K562 (cell line): ENCODE measurements at regions not wholly inside any gene's neighbourhood (a gene's known extent, or its start where the extent isn't known, plus 50 kb on each side); places are given as distances from the start of the nearest gene placed in this dataset.

Experiments
- ATAC-seq: fragments of 200-7000 bp; cut with Tn5 transposase; 3 replicates; pipeline ENCODE4 v1.9.1; 2020; ENCODE audit warnings: moderate library complexity
- BruUV-seq: library from RNA; stranded (reverse); fragments of 400-500 nt; replicated peaks from 2 replicates; lab custom pipeline; 2021; lab: Mats Ljungman, UMichigan
- CTCF ChIA-PET: fragments of 300-600 bp; formaldehyde crosslinking; extraction: SDS; loops from one replicate; lab custom pipeline; 2021; ENCODE audit warnings: low intra/inter-chr PET ratio; lab: Yijun Ruan, JAX
- POLR2A ChIA-PET: fragments of 300-600, 350-650 bp; sonication (Branson Sonifier 250); formaldehyde crosslinking; extraction: SDS; loops from one replicate; lab custom pipeline; 2021; ENCODE audit warnings: antibody characterized with exemption, inconsistent platforms; lab: Yijun Ruan, JAX
- DNase-seq, 4 experiments: peaks; one replicate each; pipeline versions ENCODE4 v3.0.0 to v3.0.0-alpha.2; 2011 to 2018; ENCODE audit warnings: low spot score in 3 of 4, mixed read lengths in 3 of 4; ENCODE audit errors: extremely low read depth in 1 of 4
- FAIRE-seq: peaks from 2 replicates; lab custom pipeline; 2011; peaks lifted over from hg19 to GRCh38; lab: Jason Lieb, UNC
- H2AFZ ChIP-seq: 2 replicates; pipeline ENCODE4 v1.6.0; 2011; ENCODE audit warnings: low read depth, low read length, control low read depth, inconsistent platforms
- H3K27ac ChIP-seq: fragments of 200-600 bp; 3 replicates; pipeline ENCODE4 v1.8.0; 2011; ENCODE audit warnings: low read depth, mild to moderate bottlenecking, control low read depth, inconsistent platforms, low read length, moderate library complexity, mixed read lengths; ENCODE audit errors: extremely low read depth
- H3K27me3 ChIP-seq, 2 experiments: fragments of 300-600 bp in 1 of 2; 2 replicates in 1 of 2; 3 replicates in 1 of 2; pipeline versions ENCODE4 v1.6.0 to v1.8.0; 2011; ENCODE audit warnings: inconsistent platforms in 2 of 2, low read length in 2 of 2, mild to moderate bottlenecking in 1 of 2, mixed read lengths in 1 of 2, moderate library complexity in 1 of 2; ENCODE audit not compliant: control insufficient read depth in 2 of 2, insufficient read depth in 2 of 2
- H3K36me3 ChIP-seq: fragments of 300-600 bp; 3 replicates; pipeline ENCODE4 v1.8.0; 2011; ENCODE audit warnings: mild to moderate bottlenecking, low read length, inconsistent platforms; ENCODE audit not compliant: control insufficient read depth, insufficient read depth
- H3K4me1 ChIP-seq, 2 experiments: fragments of 200-600 bp in 1 of 2; replicated peaks in 1 of 2; 2 replicates in 1 of 2; 3 replicates in 1 of 2; pipeline versions ENCODE4 v1.5.1 to v1.8.0; 2011; ENCODE audit warnings: inconsistent platforms in 2 of 2, low read length in 2 of 2, mild to moderate bottlenecking in 1 of 2, mixed read lengths in 1 of 2, moderate library complexity in 1 of 2; ENCODE audit not compliant: control insufficient read depth in 2 of 2, insufficient read depth in 2 of 2
- H3K4me2 ChIP-seq: 2 replicates; pipeline ENCODE4 v1.6.1; 2011; ENCODE audit warnings: low read length, control low read depth, inconsistent platforms, mixed read lengths; ENCODE audit not compliant: insufficient read depth
- H3K4me3 ChIP-seq: fragments of 200-600 bp; sonication (generic), shearing (Covaris generic); 2 replicates; pipeline ENCODE4 v1.5.1; 2016; ENCODE audit warnings: control low read depth, inconsistent platforms
- H3K79me2 ChIP-seq: fragments of 200-600 bp; 3 replicates; pipeline ENCODE4 v1.8.0; 2011; ENCODE audit warnings: low read length, inconsistent platforms; ENCODE audit not compliant: control insufficient read depth, insufficient read depth
- H3K9ac ChIP-seq, 2 experiments: 2 replicates each; pipeline versions ENCODE4 v1.6.0 to v1.6.1; 2011; ENCODE audit warnings: low read depth in 2 of 2, low read length in 2 of 2, control low read depth in 1 of 2, inconsistent platforms in 1 of 2, mild to moderate bottlenecking in 1 of 2, mixed read lengths in 1 of 2; ENCODE audit not compliant: insufficient read depth in 1 of 2
- H3K9me1 ChIP-seq: one replicate; pipeline ENCODE4 v1.6.0; 2011; ENCODE audit warnings: inconsistent platforms, mild to moderate bottlenecking, low read length, moderate library complexity; ENCODE audit not compliant: control insufficient read depth, insufficient read depth
- H3K9me3 ChIP-seq: replicated peaks from 2 replicates; pipeline ENCODE4 v1.5.1; 2011; ENCODE audit warnings: low read depth, low read length, inconsistent platforms; ENCODE audit not compliant: control insufficient read depth, insufficient read depth
- H4K20me1 ChIP-seq: replicated peaks from 2 replicates; pipeline ENCODE4 v1.6.1; 2011; ENCODE audit warnings: low read length, inconsistent platforms, mixed read lengths; ENCODE audit not compliant: control insufficient read depth, insufficient read depth
- ARID4B ChIP-seq: sonication (generic); formaldehyde crosslinking; IDR thresholded peaks from 2 replicates; pipeline ENCODE4 v1.8.0; 2022; ENCODE audit warnings: mild to moderate bottlenecking, missing genetic modification reagents
- CBX3 ChIP-seq, 2 experiments: IDR thresholded peaks; 1 replicate in 1 of 2; 2 replicates in 1 of 2; pipeline ENCODE4 v1.6.1; 2012; ENCODE audit warnings: inconsistent platforms in 2 of 2, low read length in 2 of 2, borderline replicate concordance in 1 of 2, control low read depth in 1 of 2
- ETS2 ChIP-seq: IDR thresholded peaks from 2 replicates; pipeline ENCODE4 v1.6.1; 2016; ENCODE audit warnings: borderline replicate concordance, missing genetic modification characterization, mild to moderate bottlenecking, moderate library complexity, missing compliant biosample characterization; ENCODE audit not compliant: poor library complexity, severe bottlenecking
- MXD1 ChIP-seq: fragments of 250-450 bp; sonication (Bioruptor Pico); IDR thresholded peaks from 2 replicates; pipeline ENCODE4 v1.8.0; 2021; ENCODE audit warnings: borderline replicate concordance, mild to moderate bottlenecking, moderate library complexity; ENCODE audit not compliant: poor library complexity, severe bottlenecking
- NBN ChIP-seq: fragments of 450-650 bp; IDR thresholded peaks from 2 replicates; pipeline ENCODE4 v1.6.1; 2016; ENCODE audit warnings: low read depth, mild to moderate bottlenecking
- NFATC3 ChIP-seq: fragments of 450-650 bp; IDR thresholded peaks from 2 replicates; pipeline ENCODE4 v1.6.1; 2017; ENCODE audit warnings: mild to moderate bottlenecking
- POLR2B ChIP-seq: fragments of 450-650 bp; IDR thresholded peaks from 2 replicates; pipeline ENCODE4 v1.6.1; 2018; ENCODE audit warnings: low read depth; ENCODE audit not compliant: partially characterized antibody
- RAD21 ChIP-seq, 2 experiments: fragments of 250-450 bp in 1 of 2; fragments of 450-650 bp in 1 of 2; sonication (Bioruptor Pico) in 1 of 2; formaldehyde crosslinking in 1 of 2; IDR thresholded peaks in 1 of 2; conservative IDR thresholded peaks in 1 of 2; 2 replicates each; pipeline versions ENCODE4 v1.4.0 to v1.8.0; 2020 to 2022; ENCODE audit warnings: mild to moderate bottlenecking in 2 of 2, moderate library complexity in 1 of 2
- RFX7 ChIP-seq: fragments of 250-450 bp; sonication (Bioruptor Pico); IDR thresholded peaks from 2 replicates; pipeline ENCODE4 v1.5.1; 2021; ENCODE audit warnings: mild to moderate bottlenecking
- TRIM25 ChIP-seq: fragments of 450-650 bp; IDR thresholded peaks from 2 replicates; pipeline ENCODE4 v1.7.0; 2016; ENCODE audit warnings: borderline replicate concordance
- ZNF280B ChIP-seq: fragments of 250-450 bp; sonication (Bioruptor Pico); IDR thresholded peaks from 2 replicates; pipeline ENCODE4 v1.5.1; 2021; ENCODE audit warnings: mild to moderate bottlenecking
- ZNF57 ChIP-seq: fragments of 450-650 bp; formaldehyde crosslinking; IDR thresholded peaks from 2 replicates; pipeline ENCODE4 v1.4.0; 2020; ENCODE audit warnings: mild to moderate bottlenecking, moderate library complexity
- WGBS: fragments of 100-300 bp; shearing (Covaris generic); methylation state at CpG from one replicate; pipeline ENCODE4 v1.1.6; 2016; ENCODE audit warnings: low coverage, mixed read lengths; ENCODE audit not compliant: insufficient coverage; ENCODE audit errors: missing lambda C conversion rate; 5-methylcytosine and 5-hydroxymethylcytosine counted together
- in situ Hi-C: fragments of 300-500 bp; cut with MboI; formaldehyde crosslinking; loops from 4 replicates; pipeline ENCODE4 v1.15.0; 2018; ENCODE audit warnings: inconsistent platforms, mixed read lengths
- intact Hi-C: fragments of 100-400 bp; cut with micrococcal nuclease; formaldehyde crosslinking; loops from 2 replicates; pipeline ENCODE4 v1.14.2; 2022

- no peak for ATAC-seq
- no TSS peak for BruUV-seq
- CTCF ChIA-PET, result no interaction called here
- TF ChIP-seq MXD1 (no peak), ZNF280B (CRISPR knock-in tag) (no peak), RFX7 (CRISPR knock-in tag) (no peak), NBN (no peak), POLR2B (no peak), NFATC3 (no peak), RAD21 (CRISPR knock-in tag; conservative IDR thresholded peaks at IDR 0.05 in 1 of 2, IDR thresholded peaks at IDR 0.05 in 1 of 2) (no peak), ARID4B (CRISPR knock-in tag) (no peak), ETS2 (tag) (no peak), TRIM25 (no peak), ZNF57 (CRISPR knock-in tag) (no peak), CBX3 (IDR thresholded peaks at IDR 0.05; ENCODE audit: borderline replicate concordance in 1 of 2, low read length in 2 of 2) (no peak)
- TF ChIP-seq, all 486 proteins: peak for 0
- Histone ChIP-seq H3K4me3 (no peak overlapping the region), H3K4me1 (no peaks in the 10 kb centered on the region), H2AFZ (no peak overlapping the region), H3K27ac (no peak overlapping the region), H3K36me3 (no peaks in the 10 kb centered on the region), H3K9me3 (no peaks in the 10 kb centered on the region), H3K9me1 (no peaks in the 10 kb centered on the region), H3K79me2 (no peaks in the 10 kb centered on the region), H3K27me3 (no peaks in the 10 kb centered on the region), H3K9ac (no peak overlapping the region), H4K20me1 (no peaks in the 10 kb centered on the region), H3K4me2 (no peak overlapping the region)
- WGBS, result 11% methylated on average over 3 of the region's 5 CpGs
- no peak for DNase-seq
- in situ Hi-C loops, result no loop called here
- intact Hi-C loops, result no loop called here
- POLR2A ChIA-PET, result no interaction called here
- no peak for FAIRE-seq
Measured at GRCh38 chr10:94146746-94147145, 153.0 kb downstream of the PLCE1 start.
